GM21576 (cell line): ENCODE measurements at regions not wholly inside any gene's neighbourhood (a gene's known extent, or its start where the extent isn't known, plus 50 kb on each side); places are given as distances from the start of the nearest gene placed in this dataset.
"Not testable (repeated sequence)": the region's sequence is repeated elsewhere in the genome, so short reads cannot be mapped to it uniquely, and the experiment has no call there.

Source experiments
- ATAC-seq: cut with Tn5 transposase; IDR thresholded peaks from one replicate; pipeline ENCODE4 v1.9.1; 2021; ENCODE audit warnings: mild to moderate bottlenecking, moderate library complexity; ENCODE audit not compliant: unreplicated experiment

GRCh38 chr4:10388146-10388545 is 69.1 kb downstream of the ZNF518B start:
- ATAC-seq = not testable (repeated sequence)

- no peak for ATAC-seq
Measured at GRCh38 chr4:10385994-10386394, 71.2 kb downstream of the ZNF518B start.

GRCh38 chr4:10384974-10385373 is 72.3 kb downstream of the ZNF518B start:
- no peak for ATAC-seq

GRCh38 chr4:10383417-10383816 is 73.8 kb downstream of the ZNF518B start:
- ATAC-seq = no peak

- not testable (repeated sequence) for ATAC-seq
Measured at GRCh38 chr4:10382171-10382570, 75.1 kb downstream of the ZNF518B start.

GRCh38 chr4:10381146-10381545 is 76.1 kb downstream of the ZNF518B start:
- ATAC-seq = no peak

GRCh38 chr4:10380735-10381134 is 76.5 kb downstream of the ZNF518B start:
- ATAC-seq = no peak

- no peak for ATAC-seq
Measured at GRCh38 chr4:10371869-10372471, 85.3 kb downstream of the ZNF518B start.

- no peak for ATAC-seq
Measured at GRCh38 chr4:10371121-10371520, 86.1 kb downstream of the ZNF518B start.

- no peak for ATAC-seq
Measured at GRCh38 chr4:10369517-10369916, 87.7 kb downstream of the ZNF518B start.

- no peak for ATAC-seq
Measured at GRCh38 chr4:10366628-10367027, 90.6 kb downstream of the ZNF518B start.

- no peak for ATAC-seq
Measured at GRCh38 chr4:10364194-10364593, 93.0 kb downstream of the ZNF518B start.

GRCh38 chr4:10354746-10355145 is 102.5 kb downstream of the ZNF518B start:
- no peak for ATAC-seq

GRCh38 chr4:10354225-10354624 is 103.0 kb downstream of the ZNF518B start:
- no peak for ATAC-seq

GRCh38 chr4:10353110-10353509 is 104.1 kb downstream of the ZNF518B start:
- ATAC-seq = no peak

GRCh38 chr4:10348241-10348640 is 109.0 kb downstream of the ZNF518B start:
- ATAC-seq = no peak

- ATAC-seq = no peak
Measured at GRCh38 chr4:10347815-10348214, 109.4 kb downstream of the ZNF518B start.

GRCh38 chr4:10347281-10347795 is 109.9 kb downstream of the ZNF518B start:
- ATAC-seq = no peak

GRCh38 chr4:10346023-10346422 is 111.2 kb downstream of the ZNF518B start:
- no peak for ATAC-seq

GRCh38 chr4:10345381-10345784 is 111.8 kb downstream of the ZNF518B start:
- ATAC-seq = no peak

GRCh38 chr4:10344824-10345223 is 112.4 kb downstream of the ZNF518B start:
- no peak for ATAC-seq

- ATAC-seq = no peak
Measured at GRCh38 chr4:10343656-10344055, 113.6 kb downstream of the ZNF518B start.

GRCh38 chr4:10342866-10343265 is 114.4 kb downstream of the ZNF518B start:
- ATAC-seq = no peak
